ENCODE measurements at regions not wholly inside any gene's neighbourhood (a gene's known extent, or its start where the extent isn't known, plus 50 kb on each side); places are given as distances from the start of the nearest gene placed in this dataset.

- H3K9me3 ChIP-seq (ENCODE audit: control insufficient read depth, low read length), result no peaks in the 10 kb centered on the region
- no CpG with 5 or more reads among the region's 1 CpG for WGBS, 2 experiments (ENCODE audit: insufficient coverage in 2 of 2)
Measured at GRCh38 chr5:110225949-110226348, 500.5 kb downstream of the TMEM232 start.

DNA sequence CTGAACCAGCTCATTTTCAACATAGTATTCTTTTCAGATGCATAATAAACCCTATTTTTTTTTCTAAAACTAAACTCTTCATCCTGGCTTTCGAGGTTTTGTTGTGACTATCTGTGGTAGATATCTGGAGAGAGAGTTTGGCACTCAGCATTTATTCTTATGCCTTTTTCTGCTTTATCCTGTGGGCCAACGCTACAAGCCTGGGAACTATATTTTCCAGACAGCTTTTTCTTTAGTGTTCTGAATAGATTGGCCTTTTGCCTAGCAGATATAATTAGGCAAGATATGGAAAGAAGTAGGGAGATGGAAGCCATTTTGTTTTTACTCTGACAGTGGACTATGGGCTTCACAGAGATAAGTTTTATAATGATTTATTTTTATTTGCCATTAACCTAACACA, 486.7 kb downstream of the TMEM232 start:
- 100% methylated on average over 1 of the region's 2 CpGs; no CpG with 5 or more reads in 1 of the 2 experiments for WGBS, 2 experiments (ENCODE audit: insufficient coverage in 2 of 2)

More at GRCh38 chr5:110225949-110226348, 500.5 kb downstream of the TMEM232 start:
- Histone ChIP-seq H3K4me3 (ENCODE audit: extremely low read depth, insufficient read depth, low read length, poor library complexity, severe bottlenecking) (no peak overlapping the region), H3K4me1 (ENCODE audit: control insufficient read depth, insufficient read depth, low read length, poor library complexity, severe bottlenecking) (no peaks in the 10 kb centered on the region), H3K27ac (ENCODE audit: low read depth, low read length, severe bottlenecking) (no peak overlapping the region), H3K36me3 (ENCODE audit: control insufficient read depth, insufficient read depth, low read length) (no peaks in the 10 kb centered on the region)

DNA sequence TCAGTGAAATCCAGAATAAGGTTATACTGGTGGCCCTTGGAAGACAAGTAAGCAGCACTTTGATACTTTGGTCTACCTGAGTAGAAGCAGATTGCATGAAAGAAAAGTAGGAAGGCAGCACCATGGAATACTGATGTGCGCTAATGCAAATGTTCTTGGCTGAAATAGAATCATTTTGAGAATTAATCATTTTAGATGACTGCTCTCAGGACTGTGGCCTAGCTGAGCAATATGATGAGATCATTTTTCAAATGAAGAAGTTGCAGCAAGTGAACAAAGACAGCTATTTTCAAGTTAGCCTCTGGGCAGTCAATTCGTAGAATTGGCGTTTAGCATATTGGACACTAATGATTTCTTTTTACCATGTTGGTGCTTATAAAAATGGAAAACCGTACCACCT, 483.5 kb downstream of the TMEM232 start:
- Histone ChIP-seq H3K4me3 (ENCODE audit: extremely low read depth, insufficient read depth, low read length, poor library complexity, severe bottlenecking) (no peak overlapping the region), H3K4me1 (ENCODE audit: control insufficient read depth, insufficient read depth, low read length, poor library complexity, severe bottlenecking) (no peaks in the 10 kb centered on the region), H3K36me3 (ENCODE audit: control insufficient read depth, insufficient read depth, low read length) (no peaks in the 10 kb centered on the region), H3K27ac (ENCODE audit: low read depth, low read length, severe bottlenecking) (no peak overlapping the region), H3K9me3 (ENCODE audit: control insufficient read depth, low read length) (no peaks in the 10 kb centered on the region)
- 89% methylated on average over 1 to 3 of the region's 4 CpGs for WGBS, 2 experiments (ENCODE audit: insufficient coverage in 2 of 2)

More for the DNA sequence above, 486.7 kb downstream of the TMEM232 start:
- Histone ChIP-seq H3K4me3 (ENCODE audit: extremely low read depth, insufficient read depth, low read length, poor library complexity, severe bottlenecking) (no peak overlapping the region), H3K4me1 (ENCODE audit: control insufficient read depth, insufficient read depth, low read length, poor library complexity, severe bottlenecking) (no peaks in the 10 kb centered on the region), H3K9me3 (ENCODE audit: control insufficient read depth, low read length) (no peaks in the 10 kb centered on the region), H3K36me3 (ENCODE audit: control insufficient read depth, insufficient read depth, low read length) (no peaks in the 10 kb centered on the region), H3K27ac (ENCODE audit: low read depth, low read length, severe bottlenecking) (no peak overlapping the region)

DNA sequence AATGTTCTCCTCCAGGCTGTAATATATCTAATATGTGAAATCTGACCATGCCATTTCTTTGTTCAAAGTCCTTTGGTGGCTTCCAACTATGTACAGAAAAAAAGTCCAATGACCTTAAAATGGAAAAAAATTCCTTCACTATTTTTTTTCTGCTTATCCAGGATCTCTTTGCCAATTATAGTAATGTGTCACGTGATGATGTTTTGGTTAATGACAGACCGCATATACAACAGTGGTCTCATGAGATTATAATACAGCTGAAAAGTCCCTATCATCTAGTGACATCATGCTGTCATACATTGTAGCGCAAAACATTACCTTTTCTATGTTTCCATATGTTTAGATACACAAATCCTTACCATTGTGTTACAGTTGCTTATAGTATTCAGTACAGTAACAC, 477.6 kb downstream of the TMEM232 start:
- Histone ChIP-seq H3K27ac (ENCODE audit: low read depth, low read length, severe bottlenecking) (no peak overlapping the region), H3K36me3 (ENCODE audit: control insufficient read depth, insufficient read depth, low read length) (no peaks in the 10 kb centered on the region), H3K4me1 (ENCODE audit: control insufficient read depth, insufficient read depth, low read length, poor library complexity, severe bottlenecking) (no peaks in the 10 kb centered on the region), H3K9me3 (ENCODE audit: control insufficient read depth, low read length) (no peaks in the 10 kb centered on the region), H3K4me3 (ENCODE audit: extremely low read depth, insufficient read depth, low read length, poor library complexity, severe bottlenecking) (no peak overlapping the region)
- no CpG with 5 or more reads among the region's 3 CpGs for WGBS, 2 experiments (ENCODE audit: insufficient coverage in 2 of 2)

- no peak overlapping the region for H3K27ac ChIP-seq (ENCODE audit: low read depth, low read length, severe bottlenecking)
- no peaks in the 10 kb centered on the region for H3K36me3 ChIP-seq (ENCODE audit: control insufficient read depth, insufficient read depth, low read length)
- H3K4me1 ChIP-seq (ENCODE audit: control insufficient read depth, insufficient read depth, low read length, poor library complexity, severe bottlenecking), result no peaks in the 10 kb centered on the region
- no peak overlapping the region for H3K4me3 ChIP-seq (ENCODE audit: extremely low read depth, insufficient read depth, low read length, poor library complexity, severe bottlenecking)
- 67 to 86% methylated on average over 1 of the region's 1 CpG for WGBS, 2 experiments (ENCODE audit: insufficient coverage in 2 of 2)
- H3K9me3 ChIP-seq (ENCODE audit: control insufficient read depth, low read length), result no peaks in the 10 kb centered on the region
Measured at GRCh38 chr5:110250355-110250754, 476.1 kb downstream of the TMEM232 start.

GRCh38 chr5:110250755-110251154, 475.7 kb downstream of the TMEM232 start:
- H3K36me3 ChIP-seq (ENCODE audit: control insufficient read depth, insufficient read depth, low read length), result no peaks in the 10 kb centered on the region
- H3K4me1 ChIP-seq (ENCODE audit: control insufficient read depth, insufficient read depth, low read length, poor library complexity, severe bottlenecking), result no peaks in the 10 kb centered on the region
- H3K4me3 ChIP-seq (ENCODE audit: extremely low read depth, insufficient read depth, low read length, poor library complexity, severe bottlenecking), result no peak overlapping the region
- H3K9me3 ChIP-seq (ENCODE audit: control insufficient read depth, low read length), result no peaks in the 10 kb centered on the region
- no peak overlapping the region for H3K27ac ChIP-seq (ENCODE audit: low read depth, low read length, severe bottlenecking)

DNA sequence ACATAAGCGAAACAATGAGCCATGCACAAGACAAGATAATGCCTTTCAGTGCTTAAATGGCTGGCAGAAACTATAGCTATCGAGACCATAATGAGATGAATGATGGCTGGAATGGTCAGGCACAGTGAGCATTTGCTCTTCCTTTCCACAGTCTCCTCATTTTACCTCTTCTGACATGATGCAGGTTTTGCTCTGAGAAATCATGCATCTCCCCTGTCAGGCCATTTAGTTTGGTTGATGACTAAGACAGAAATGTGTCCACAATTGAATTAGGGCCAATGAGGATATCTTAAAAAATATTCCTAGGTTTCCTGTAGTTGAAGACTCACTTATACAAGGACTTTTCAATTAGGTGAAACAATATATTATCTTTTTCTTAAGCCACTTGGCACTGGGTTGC, 475.1 kb downstream of the TMEM232 start:
- no peaks in the 10 kb centered on the region for H3K9me3 ChIP-seq (ENCODE audit: control insufficient read depth, low read length)
- 92 to 100% methylated on average over 1 to 2 of the region's 2 CpGs for WGBS, 2 experiments (ENCODE audit: insufficient coverage in 2 of 2)
- no peaks in the 10 kb centered on the region for H3K4me1 ChIP-seq (ENCODE audit: control insufficient read depth, insufficient read depth, low read length, poor library complexity, severe bottlenecking)
- no peak overlapping the region for H3K27ac ChIP-seq (ENCODE audit: low read depth, low read length, severe bottlenecking)
- H3K36me3 ChIP-seq (ENCODE audit: control insufficient read depth, insufficient read depth, low read length), result no peaks in the 10 kb centered on the region
- H3K4me3 ChIP-seq (ENCODE audit: extremely low read depth, insufficient read depth, low read length, poor library complexity, severe bottlenecking), result no peak overlapping the region

DNA sequence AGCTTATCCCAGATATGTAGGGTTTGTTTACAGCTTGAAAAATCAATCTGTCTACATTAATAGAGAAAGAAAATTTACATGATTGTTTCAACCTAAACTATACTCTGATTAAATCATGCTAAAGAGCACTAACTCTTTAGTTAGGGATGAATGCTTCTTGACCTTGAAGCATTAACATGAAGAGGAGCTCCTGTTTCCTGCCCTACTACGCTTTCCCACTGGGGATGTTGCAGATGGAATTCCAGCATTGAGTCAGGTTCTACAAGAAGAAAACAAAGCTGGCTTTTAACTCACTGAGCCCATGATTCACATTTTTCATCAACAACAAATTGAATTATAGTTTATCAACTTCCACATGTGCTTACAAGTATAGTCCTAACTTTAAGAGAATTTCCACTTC, 471.3 kb downstream of the TMEM232 start:
- no CpG with 5 or more reads among the region's 1 CpG for WGBS, 2 experiments (ENCODE audit: insufficient coverage in 2 of 2)
- H3K4me1 ChIP-seq (ENCODE audit: control insufficient read depth, insufficient read depth, low read length, poor library complexity, severe bottlenecking), result peaks cover 4% of the 10 kb centered on the region
- H3K9me3 ChIP-seq (ENCODE audit: control insufficient read depth, low read length), result no peaks in the 10 kb centered on the region
- H3K27ac ChIP-seq (ENCODE audit: low read depth, low read length, severe bottlenecking), result no peak overlapping the region
- no peaks in the 10 kb centered on the region for H3K36me3 ChIP-seq (ENCODE audit: control insufficient read depth, insufficient read depth, low read length)
- H3K4me3 ChIP-seq (ENCODE audit: extremely low read depth, insufficient read depth, low read length, poor library complexity, severe bottlenecking), result no peak overlapping the region

GRCh38 chr5:110256298-110256697, 470.2 kb downstream of the TMEM232 start:
- Histone ChIP-seq H3K4me1 (ENCODE audit: control insufficient read depth, insufficient read depth, low read length, poor library complexity, severe bottlenecking) (peaks cover 4% of the 10 kb centered on the region), H3K36me3 (ENCODE audit: control insufficient read depth, insufficient read depth, low read length) (no peaks in the 10 kb centered on the region), H3K9me3 (ENCODE audit: control insufficient read depth, low read length) (no peaks in the 10 kb centered on the region), H3K27ac (ENCODE audit: low read depth, low read length, severe bottlenecking) (no peak overlapping the region), H3K4me3 (ENCODE audit: extremely low read depth, insufficient read depth, low read length, poor library complexity, severe bottlenecking) (no peak overlapping the region)
- WGBS, 2 experiments (ENCODE audit: insufficient coverage in 2 of 2), result 91 to 100% methylated on average over 1 of the region's 2 CpGs

DNA sequence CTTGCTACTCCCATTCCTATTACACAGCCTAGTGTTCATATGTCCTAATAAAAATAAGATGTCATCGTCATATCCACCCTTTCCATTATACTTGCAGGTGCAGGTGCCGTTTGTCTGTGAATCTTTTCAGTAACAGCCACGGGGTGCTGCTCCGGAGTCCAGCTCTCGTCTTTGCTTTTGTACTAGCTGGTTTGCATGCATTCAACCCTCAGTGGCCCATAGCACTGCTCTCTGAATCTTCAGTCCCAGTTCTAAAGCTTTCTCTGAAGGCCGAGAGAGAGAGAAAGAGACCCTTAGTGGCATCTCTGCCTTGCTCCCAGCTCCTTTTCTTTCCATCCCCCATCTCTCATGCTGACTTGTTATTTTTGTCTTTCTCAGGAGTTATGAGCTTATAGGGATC, 468.5 kb downstream of the TMEM232 start:
- WGBS, 2 experiments (ENCODE audit: insufficient coverage in 2 of 2), result 86 to 87% methylated on average over 5 of the region's 6 CpGs
- no peaks in the 10 kb centered on the region for H3K36me3 ChIP-seq (ENCODE audit: control insufficient read depth, insufficient read depth, low read length)
- no peak overlapping the region for H3K27ac ChIP-seq (ENCODE audit: low read depth, low read length, severe bottlenecking)
- H3K4me3 ChIP-seq (ENCODE audit: extremely low read depth, insufficient read depth, low read length, poor library complexity, severe bottlenecking), result no peak overlapping the region
- no peaks in the 10 kb centered on the region for H3K9me3 ChIP-seq (ENCODE audit: control insufficient read depth, low read length)
- peaks cover 4% of the 10 kb centered on the region for H3K4me1 ChIP-seq (ENCODE audit: control insufficient read depth, insufficient read depth, low read length, poor library complexity, severe bottlenecking)

- Histone ChIP-seq H3K9me3 (ENCODE audit: control insufficient read depth, low read length) (no peaks in the 10 kb centered on the region), H3K4me3 (ENCODE audit: extremely low read depth, insufficient read depth, low read length, poor library complexity, severe bottlenecking) (no peak overlapping the region), H3K27ac (ENCODE audit: low read depth, low read length, severe bottlenecking) (peak overlapping the region; percentile 6), H3K36me3 (ENCODE audit: control insufficient read depth, insufficient read depth, low read length) (no peaks in the 10 kb centered on the region), H3K4me1 (ENCODE audit: control insufficient read depth, insufficient read depth, low read length, poor library complexity, severe bottlenecking) (peaks cover 4% of the 10 kb centered on the region)
- 85 to 92% methylated on average over 4 to 5 of the region's 5 CpGs for WGBS, 2 experiments (ENCODE audit: insufficient coverage in 2 of 2)
Measured at GRCh38 chr5:110258460-110259216, 467.8 kb downstream of the TMEM232 start.
